H1 (cell line): ENCODE measurements at regions not wholly inside any gene's neighbourhood (a gene's known extent, or its start where the extent isn't known, plus 50 kb on each side); places are given as distances from the start of the nearest gene placed in this dataset.

ENCODE experiments used
- CTCF ChIA-PET: fragments of 300-600 bp; sonication (Branson Sonifier 250); formaldehyde crosslinking; loops from one replicate; lab custom pipeline; 2021; ENCODE audit not compliant: partially characterized antibody; lab: Charles Lee
- POLR2A ChIA-PET: fragments of 300-600 bp; sonication (Branson Sonifier 250); formaldehyde crosslinking; loops from one replicate; lab custom pipeline; 2021; ENCODE audit warnings: inconsistent platforms; ENCODE audit not compliant: partially characterized antibody; lab: Charles Lee
- DNase-seq, 2 experiments: peaks; one replicate each; pipeline versions ENCODE4 v3.0.0 to v3.0.0-alpha.2; 2010 to 2022; ENCODE audit warnings: low spot score in 2 of 2, low read depth in 1 of 2, mixed read lengths in 1 of 2
- FAIRE-seq: peaks from 2 replicates; lab custom pipeline; 2011; peaks lifted over from hg19 to GRCh38; lab: Jason Lieb, UNC
- H2AFZ ChIP-seq: 2 replicates; pipeline ENCODE4 v1.8.1; 2012; ENCODE audit warnings: low read length, inconsistent platforms
- H2AK5ac ChIP-seq: 2 replicates; pipeline ENCODE4 v1.6.1; 2013; ENCODE audit warnings: low read depth, low read length
- H2BK120ac ChIP-seq: replicated peaks from 2 replicates; pipeline ENCODE3; 2013; ENCODE audit warnings: low read depth, low read length, inconsistent platforms
- H2BK12ac ChIP-seq: 2 replicates; pipeline ENCODE4 v1.6.1; 2013; ENCODE audit warnings: low read depth, low read length
- H2BK15ac ChIP-seq: 2 replicates; pipeline ENCODE4 v1.6.1; 2013; ENCODE audit warnings: low read length
- H2BK20ac ChIP-seq: 2 replicates; pipeline ENCODE4 v1.6.1; 2013; ENCODE audit warnings: low read length
- H2BK5ac ChIP-seq: 2 replicates; pipeline ENCODE4 v1.6.1; 2013; ENCODE audit warnings: low read depth, low read length
- H3K14ac ChIP-seq: 2 replicates; pipeline ENCODE4 v1.6.1; 2013; ENCODE audit warnings: inconsistent platforms; ENCODE audit not compliant: insufficient read length
- H3K18ac ChIP-seq: 2 replicates; pipeline ENCODE4 v1.6.1; 2013; ENCODE audit warnings: low read length; ENCODE audit errors: extremely low read depth
- H3K23ac ChIP-seq: 2 replicates; pipeline ENCODE4 v1.6.1; 2013; ENCODE audit warnings: inconsistent platforms; ENCODE audit not compliant: insufficient read length
- H3K23me2 ChIP-seq: 2 replicates; pipeline ENCODE4 v1.6.1; 2013; ENCODE audit warnings: low read depth, low read length
- H3K27ac ChIP-seq: 2 replicates; pipeline ENCODE4 v1.6.1; 2011; ENCODE audit warnings: low read depth, low read length, inconsistent platforms
- H3K27me3 ChIP-seq, 4 experiments: replicated peaks in 1 of 4; 1 replicate in 1 of 4; 2 replicates in 3 of 4; pipeline versions ENCODE4 v1.6.1 to v1.8.1; 2011 to 2013; ENCODE audit warnings: low read length in 3 of 4, mild to moderate bottlenecking in 3 of 4, inconsistent platforms in 2 of 4, mixed read lengths in 2 of 4, moderate library complexity in 1 of 4; ENCODE audit not compliant: control insufficient read depth in 3 of 4, insufficient read depth in 3 of 4; ENCODE audit errors: extremely low read depth in 1 of 4
- H3K36me3 ChIP-seq, 4 experiments: 2 replicates each; pipeline versions ENCODE4 v1.6.1 to v1.8.1; 2011 to 2013; ENCODE audit warnings: mild to moderate bottlenecking in 4 of 4, low read length in 3 of 4, moderate library complexity in 2 of 4, control low read depth in 1 of 4, inconsistent platforms in 1 of 4; ENCODE audit not compliant: insufficient read depth in 4 of 4, control insufficient read depth in 2 of 4
- H3K4ac ChIP-seq: replicated peaks from 2 replicates; pipeline ENCODE3; 2013; ENCODE audit warnings: low read length, low read depth, mixed read lengths, inconsistent platforms; ENCODE audit not compliant: insufficient read length
- H3K4me1 ChIP-seq, 4 experiments: replicated peaks in 1 of 4; 1 replicate in 1 of 4; 2 replicates in 3 of 4; pipeline versions ENCODE4 v1.6.1 to v1.8.1; 2011 to 2013; ENCODE audit warnings: low read length in 3 of 4, inconsistent platforms in 2 of 4, mixed read lengths in 1 of 4; ENCODE audit not compliant: insufficient read depth in 4 of 4, control insufficient read depth in 3 of 4
- H3K4me2 ChIP-seq, 2 experiments: 2 replicates each; pipeline versions ENCODE4 v1.6.1 to v1.8.1; 2011 to 2013; ENCODE audit warnings: low read depth in 2 of 2, low read length in 2 of 2, control low read depth in 1 of 2, inconsistent platforms in 1 of 2, mild to moderate bottlenecking in 1 of 2; ENCODE audit not compliant: insufficient read depth in 1 of 2
- H3K4me3 ChIP-seq, 4 experiments: fragments of 200-600, 300-600 bp in 1 of 4; sonication (generic), shearing (Covaris generic), sonication (Bioruptor Twin) in 1 of 4; 2 replicates each; pipeline versions ENCODE4 v1.5.1 to v1.8.1; 2011 to 2016; ENCODE audit warnings: low read length in 4 of 4, low read depth in 3 of 4, control low read depth in 2 of 4, inconsistent platforms in 2 of 4, mild to moderate bottlenecking in 2 of 4, mixed read lengths in 1 of 4, moderate library complexity in 1 of 4; ENCODE audit not compliant: insufficient read depth in 2 of 4; ENCODE audit errors: extremely low read depth in 1 of 4
- H3K56ac ChIP-seq: replicated peaks from 2 replicates; pipeline ENCODE3; 2013; ENCODE audit warnings: low read depth, mild to moderate bottlenecking, mixed read lengths, low read length, inconsistent platforms; ENCODE audit not compliant: insufficient read length
- H3K79me1 ChIP-seq: 2 replicates; pipeline ENCODE4 v1.6.1; 2013; ENCODE audit warnings: low read depth, low read length, control low read depth
- H3K79me2 ChIP-seq, 2 experiments: 2 replicates each; pipeline versions ENCODE4 v1.6.1 to v1.8.1; 2012 to 2013; ENCODE audit warnings: low read length in 2 of 2, mild to moderate bottlenecking in 2 of 2, inconsistent platforms in 1 of 2; ENCODE audit not compliant: insufficient read depth in 2 of 2, control insufficient read depth in 1 of 2
- H3K9ac ChIP-seq, 4 experiments: replicated peaks in 1 of 4; 1 replicate in 1 of 4; 2 replicates in 3 of 4; pipeline versions ENCODE4 v1.6.1 to v1.8.1; 2011 to 2013; ENCODE audit warnings: low read depth in 3 of 4, low read length in 3 of 4, control low read depth in 2 of 4, mild to moderate bottlenecking in 2 of 4, moderate library complexity in 2 of 4, inconsistent platforms in 1 of 4; ENCODE audit errors: extremely low read depth in 1 of 4
- H3K9me3 ChIP-seq, 2 experiments: 2 replicates each; pipeline versions ENCODE4 v1.6.1 to v1.8.1; 2012 to 2013; ENCODE audit warnings: mild to moderate bottlenecking in 2 of 2, moderate library complexity in 2 of 2, control low read depth in 1 of 2, inconsistent platforms in 1 of 2, low read depth in 1 of 2, low read length in 1 of 2, mixed read lengths in 1 of 2; ENCODE audit not compliant: insufficient read depth in 2 of 2
- H4K20me1 ChIP-seq, 2 experiments: replicated peaks in 1 of 2; 2 replicates each; pipeline versions ENCODE3 to v1.8.1; 2011 to 2013; ENCODE audit warnings: inconsistent platforms in 2 of 2, low read length in 2 of 2, mild to moderate bottlenecking in 1 of 2; ENCODE audit not compliant: insufficient read depth in 2 of 2, control insufficient read depth in 1 of 2
- H4K5ac ChIP-seq: 2 replicates; pipeline ENCODE4 v1.6.1; 2013; ENCODE audit warnings: low read length, low read depth, mixed read lengths, inconsistent platforms; ENCODE audit not compliant: insufficient read length
- H4K8ac ChIP-seq: 2 replicates; pipeline ENCODE4 v1.8.0; 2013; ENCODE audit warnings: mild to moderate bottlenecking, moderate library complexity, low read length, inconsistent platforms; ENCODE audit not compliant: insufficient read depth; ENCODE audit errors: extremely low read depth
- H4K91ac ChIP-seq: replicated peaks from 2 replicates; pipeline ENCODE3; 2013; ENCODE audit warnings: low read length, mixed read lengths, inconsistent platforms; ENCODE audit not compliant: insufficient read length
- ASH2L ChIP-seq: fragments of 200-600, 300-600 bp; sonication (generic); IDR thresholded peaks from one replicate; pipeline ENCODE4 v1.7.1; 2017; ENCODE audit warnings: low read length
- WGBS, 2 experiments: shearing (Covaris generic) in 1 of 2; methylation state at CpG; one replicate each; pipeline versions ENCODE4 v1.1.6 to v1.1.7; 2013 to 2015; ENCODE audit warnings: low lambda C conversion rate in 2 of 2, mixed read lengths in 2 of 2, inconsistent platforms in 1 of 2, low coverage in 1 of 2, missing lambda C conversion rate in 1 of 2; ENCODE audit not compliant: insufficient replicate concordance in 2 of 2, insufficient coverage in 1 of 2, insufficient read length in 1 of 2; ENCODE audit errors: extremely low coverage in 1 of 2, missing lambda C conversion rate in 1 of 2; 5-methylcytosine and 5-hydroxymethylcytosine counted together

GRCh38 chr3:70840106-70840870, 527.9 kb upstream of the MDFIC2 start:
- no peaks in the 10 kb centered on the region for H3K9me3 ChIP-seq
- CTCF ChIA-PET = interaction anchor here (0.6 to 1.0 kb wide), 3 partner anchors 92 to 300 kb away, joined by 3 read pairs; no protein-coding TSS in a partner anchor
- no peak overlapping the region for H3K4ac ChIP-seq
- H2AFZ ChIP-seq = no peak overlapping the region
- H2BK15ac ChIP-seq = no peak overlapping the region
- H3K4me1 ChIP-seq = peaks cover 0 to 6% (median 1%) of the 10 kb centered on the region in 4 experiments; a peak in 1 of 7 replicates
- H4K5ac ChIP-seq = no peak overlapping the region
- no peak for DNase-seq
- no peak overlapping the region for H3K14ac ChIP-seq
- H3K23me2 ChIP-seq = no peaks in the 10 kb centered on the region; the same call in 1 of the 2 replicates
- 76% methylated on average over 4 of the region's 4 CpGs; no CpG with 5 or more reads in 1 of the 2 experiments for WGBS, 2 experiments
- no peak overlapping the region; a peak in 1 of 4 replicates for H3K4me2 ChIP-seq
- no peaks in the 10 kb centered on the region for H3K79me2 ChIP-seq
- H2AK5ac ChIP-seq = no peak overlapping the region
- no peak overlapping the region for H3K18ac ChIP-seq
- no peaks in the 10 kb centered on the region for H3K27me3 ChIP-seq
- H2BK12ac ChIP-seq = no peak overlapping the region
- H3K9ac ChIP-seq = no peak overlapping the region
- H2BK20ac ChIP-seq = no peak overlapping the region
- H4K91ac ChIP-seq = no peak overlapping the region
- no peak overlapping the region for H3K56ac ChIP-seq
- no peak for FAIRE-seq
- H3K36me3 ChIP-seq = no peaks in the 10 kb centered on the region
- H2BK120ac ChIP-seq = no peak overlapping the region
- no peak overlapping the region for H3K4me3 ChIP-seq
- POLR2A ChIA-PET = no interaction called here
- H4K20me1 ChIP-seq = no peaks in the 10 kb centered on the region
- H3K27ac ChIP-seq = no peak overlapping the region
- H3K79me1 ChIP-seq = no peaks in the 10 kb centered on the region
- no peak for TF ChIP-seq ASH2L
- H3K23ac ChIP-seq = no peak overlapping the region
- H2BK5ac ChIP-seq = no peak overlapping the region
- H4K8ac ChIP-seq = no peak overlapping the region
